PFSK-1 (cell line): ENCODE measurements at regions not wholly inside any gene's neighbourhood (a gene's known extent, or its start where the extent isn't known, plus 50 kb on each side); places are given as distances from the start of the nearest gene placed in this dataset.

Source experiments
- FOXP2 ChIP-seq: optimal IDR thresholded peaks from 2 replicates; pipeline ENCODE3; 2011; ENCODE audit warnings: borderline replicate concordance, control low read depth, inconsistent platforms; ENCODE audit not compliant: insufficient read depth; ENCODE audit errors: extremely low read length, extremely low read depth
- POLR2AphosphoS5 ChIP-seq: IDR thresholded peaks from 2 replicates; pipeline ENCODE4 v1.6.1; 2012; ENCODE audit warnings: low read depth, mild to moderate bottlenecking, control low read depth, low read length, moderate library complexity
- REST ChIP-seq, 2 experiments: IDR thresholded peaks; 2 replicates each; pipeline versions ENCODE4 v1.6.1 to v1.8.0; 2011 to 2012; ENCODE audit warnings: low read depth in 2 of 2, low read length in 2 of 2, control low read depth in 1 of 2, inconsistent platforms in 1 of 2, mild to moderate bottlenecking in 1 of 2, moderate library complexity in 1 of 2; ENCODE audit not compliant: insufficient read depth in 1 of 2
- SIN3A ChIP-seq: IDR thresholded peaks from 2 replicates; pipeline ENCODE4 v1.6.1; 2012; ENCODE audit warnings: mild to moderate bottlenecking, low read length, moderate library complexity, borderline replicate concordance; ENCODE audit not compliant: insufficient read depth
- TAF1 ChIP-seq: IDR thresholded peaks from 2 replicates; pipeline ENCODE4 v1.6.1; 2012; ENCODE audit warnings: low read length, control low read depth, borderline replicate concordance; ENCODE audit not compliant: insufficient read depth

GRCh38 chr7:130856866-130857265 lies 122.9 kb upstream of the KLF14 start:
- TF ChIP-seq POLR2AphosphoS5, result no peak
- no peak for TF ChIP-seq SIN3A
- no peak for TF ChIP-seq TAF1
- TF ChIP-seq REST (IDR thresholded peaks at IDR 0.05; ENCODE audit: insufficient read depth in 1 of 2, low read depth in 2 of 2, low read length in 2 of 2), result no peak
- no peak for TF ChIP-seq FOXP2
